D341Med (cell line): ENCODE measurements at regions not wholly inside any gene's neighbourhood (a gene's known extent, or its start where the extent isn't known, plus 50 kb on each side); places are given as distances from the start of the nearest gene placed in this dataset.
"Not testable (repeated sequence)": the region's sequence is repeated elsewhere in the genome, so short reads cannot be mapped to it uniquely, and the experiment has no call there.

Experiments
- DNase-seq: peaks from one replicate; pipeline ENCODE4 v3.0.0; 2012; ENCODE audit warnings: low spot score

DNA sequence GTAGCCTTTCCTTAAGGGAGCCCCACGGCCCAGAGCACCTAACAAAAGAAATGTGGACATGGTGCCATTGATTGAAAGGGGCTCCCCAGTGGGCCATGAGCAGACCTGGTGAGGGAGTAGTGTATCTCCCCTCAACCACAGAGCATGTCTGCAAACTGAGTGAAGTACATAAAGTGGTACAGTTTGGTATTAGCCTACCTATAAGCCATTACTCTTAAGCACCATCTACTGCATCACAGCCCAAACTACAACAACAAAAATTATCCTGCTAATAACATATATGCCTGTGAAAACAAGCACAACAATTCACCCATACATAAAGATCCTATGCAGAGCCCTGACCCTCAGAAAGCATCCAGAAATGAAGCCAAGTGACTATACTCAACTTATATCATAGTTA is 407.8 kb downstream of the PTPRC start:
- peak; percentile 20 for DNase-seq

DNA sequence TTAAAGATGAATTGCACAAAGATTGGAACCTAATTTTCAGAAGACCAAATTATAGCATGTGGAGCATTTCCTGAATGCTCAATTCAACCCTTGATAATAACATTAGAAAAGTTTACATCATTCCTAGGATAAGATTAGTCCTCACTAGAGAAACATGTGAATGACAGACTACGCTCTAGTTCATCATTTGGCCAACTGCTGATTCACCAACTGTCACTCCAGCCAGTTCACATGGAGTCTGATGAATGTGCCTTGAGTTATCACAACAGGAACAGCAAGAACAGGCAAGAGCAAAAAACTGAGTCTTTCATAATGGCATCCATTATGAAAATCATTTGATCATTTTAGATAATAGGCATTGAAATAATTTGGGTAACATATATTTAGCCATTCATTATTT is 415.9 kb downstream of the PTPRC start:
- DNase-seq: no peak

GRCh38 chr1:199057322-199057721 is 418.5 kb downstream of the PTPRC start:
- no peak for DNase-seq

GRCh38 chr1:199058281-199058680 is 419.4 kb downstream of the PTPRC start:
- DNase-seq: no peak

DNA sequence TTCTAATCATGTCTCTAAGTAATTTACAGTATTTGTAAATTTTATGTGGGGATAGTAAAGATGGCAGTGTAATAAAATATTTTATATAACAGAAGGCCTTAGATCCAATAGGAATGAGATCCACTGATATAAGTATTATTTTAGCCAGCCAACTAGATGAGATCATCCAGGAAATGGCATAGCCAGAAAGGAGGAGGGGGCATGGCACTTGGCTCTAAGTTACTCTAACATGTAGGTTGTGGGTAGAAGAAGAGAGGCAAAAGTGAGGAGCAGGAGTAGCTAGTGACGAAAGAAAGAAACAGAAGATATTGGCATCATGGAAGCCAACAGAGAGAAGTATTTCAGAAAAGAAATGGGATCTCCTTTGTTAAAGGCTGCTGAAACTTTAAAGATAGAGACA is 426.1 kb downstream of the PTPRC start:
- no peak for DNase-seq

- DNase-seq: no peak
Observed at GRCh38 chr1:199067483-199067882, 428.6 kb downstream of the PTPRC start.

GRCh38 chr1:199071080-199071479 is 432.2 kb downstream of the PTPRC start:
- no peak for DNase-seq

- DNase-seq: no peak
Observed at GRCh38 chr1:199073166-199073565, 434.3 kb downstream of the PTPRC start.

- no peak for DNase-seq
Observed at GRCh38 chr1:199075792-199076191, 437.0 kb downstream of the PTPRC start.

- DNase-seq: no peak
Observed at GRCh38 chr1:199079994-199080393, 441.2 kb downstream of the PTPRC start.

DNA sequence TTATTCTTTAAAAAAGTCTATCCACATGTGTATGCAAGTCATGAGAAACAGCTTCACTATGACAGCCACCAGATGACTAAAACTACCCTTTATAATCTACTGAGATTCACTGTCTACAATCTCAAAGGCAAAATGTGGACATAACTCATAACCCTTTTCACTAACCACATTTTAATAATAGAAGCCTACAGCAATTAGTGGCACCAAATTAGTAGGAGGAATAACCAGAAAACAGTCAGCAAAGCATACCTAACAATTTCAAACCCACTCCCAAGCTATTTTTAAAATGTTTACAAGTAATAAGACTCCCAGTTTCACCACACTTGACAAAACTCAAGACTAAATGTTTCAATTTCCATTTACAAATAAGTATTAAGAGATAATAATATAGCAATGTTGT is 442.9 kb downstream of the PTPRC start:
- no peak for DNase-seq

DNA sequence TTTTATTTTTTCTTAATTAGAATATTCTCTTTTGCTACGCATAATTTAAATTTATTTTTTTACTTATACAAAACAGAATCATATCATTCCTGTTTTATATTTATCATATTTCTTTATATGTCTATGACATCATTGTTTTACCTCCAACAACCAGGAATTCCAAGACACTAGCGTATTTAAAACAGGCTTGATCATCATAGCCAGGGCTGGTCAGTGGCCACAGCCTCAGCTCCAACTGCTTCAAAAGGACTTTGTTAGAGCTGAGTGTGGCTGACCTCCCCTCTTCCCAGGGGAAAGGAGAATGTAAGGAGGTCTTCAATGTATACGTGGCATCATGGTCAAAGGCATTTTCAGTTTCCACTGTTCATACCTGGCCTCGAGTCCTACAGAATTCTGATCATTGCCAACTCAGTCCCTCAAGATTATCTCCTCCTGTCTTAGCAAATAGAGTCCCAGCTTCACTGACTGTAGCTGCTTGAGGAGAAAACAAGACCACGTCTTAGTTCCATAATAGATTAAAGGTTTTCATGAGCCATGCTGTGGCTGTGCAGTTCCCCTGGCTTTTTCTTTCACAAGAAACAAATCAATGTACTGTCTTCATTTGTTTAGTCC is 444.0 kb downstream of the PTPRC start:
- DNase-seq: no peak

DNA sequence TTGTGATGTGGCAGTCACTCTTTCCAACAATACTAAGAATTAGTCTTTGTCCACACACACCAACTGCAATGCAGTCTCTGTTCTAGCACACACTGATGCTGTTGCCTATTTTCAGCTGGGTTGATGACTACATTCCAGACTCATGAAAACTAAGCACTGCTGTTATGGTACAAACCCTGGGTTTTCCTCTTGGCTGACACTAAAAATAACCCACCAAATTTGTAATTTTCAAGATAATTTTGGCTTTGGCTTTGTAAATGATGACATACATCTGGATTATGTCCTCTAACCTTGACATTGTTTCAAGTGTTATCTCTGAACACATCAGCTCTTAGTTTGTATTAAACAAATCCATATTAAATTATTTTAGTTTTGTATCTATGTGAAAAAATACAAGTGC is 444.8 kb downstream of the PTPRC start:
- DNase-seq: no peak

DNA sequence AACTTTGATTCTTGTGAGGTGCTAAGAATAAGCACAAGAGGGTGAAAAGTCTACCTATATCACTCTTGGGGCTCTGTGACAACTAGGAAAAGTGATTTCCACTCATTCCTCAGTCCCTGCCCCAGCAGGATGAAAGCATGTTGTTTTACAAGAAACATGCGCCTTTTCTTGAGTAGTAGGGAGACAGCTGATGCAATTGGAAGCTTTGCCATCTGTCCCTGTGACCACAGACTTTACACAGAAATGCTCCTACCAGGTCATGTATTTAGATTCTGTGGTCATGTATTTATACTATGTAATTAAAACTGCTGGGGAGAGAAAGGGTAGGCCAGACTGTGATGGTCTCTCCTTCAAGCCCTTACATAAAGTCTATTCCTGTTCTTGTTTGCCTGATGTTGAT is 445.5 kb downstream of the PTPRC start:
- DNase-seq: no peak

GRCh38 chr1:199085903-199086302 is 447.1 kb downstream of the PTPRC start:
- no peak for DNase-seq

- DNase-seq: no peak
Observed at GRCh38 chr1:199087144-199087543, 448.3 kb downstream of the PTPRC start.

DNA sequence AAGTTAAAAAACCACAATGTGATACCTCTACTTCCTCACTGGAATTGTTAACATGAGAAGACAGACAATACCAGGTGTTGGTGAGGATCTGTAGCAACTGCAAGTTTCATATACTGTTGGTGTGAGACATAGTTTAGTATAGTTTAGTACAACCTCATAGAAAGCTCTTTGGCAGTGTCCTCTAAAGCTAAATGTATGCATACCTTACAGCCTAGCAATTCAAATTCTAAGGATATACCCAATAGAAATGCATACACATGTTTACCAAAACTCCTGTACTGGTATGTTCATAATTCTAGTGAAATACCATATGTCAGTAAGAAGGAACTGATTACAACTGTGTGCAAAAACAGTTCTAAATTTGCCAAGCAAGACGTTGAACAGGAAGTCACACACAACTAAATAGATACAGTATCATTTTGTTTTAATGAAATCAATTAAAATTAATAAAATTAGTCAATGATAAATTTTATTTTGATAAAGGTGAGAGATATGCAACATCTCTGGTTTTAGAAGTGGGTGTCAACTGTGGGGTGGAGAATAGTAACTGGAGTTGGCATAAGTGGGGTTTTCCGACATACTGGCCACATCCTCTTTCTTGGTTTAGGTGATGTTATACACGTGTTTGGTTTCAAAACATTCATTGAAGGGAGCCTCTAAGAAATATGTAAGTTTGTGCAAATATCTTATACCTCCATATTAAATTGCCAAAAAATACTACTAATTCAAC is 450.7 kb downstream of the PTPRC start:
- no peak for DNase-seq

- DNase-seq: not testable (repeated sequence)
Observed at GRCh38 chr1:199095628-199096027, 456.8 kb downstream of the PTPRC start.

DNA sequence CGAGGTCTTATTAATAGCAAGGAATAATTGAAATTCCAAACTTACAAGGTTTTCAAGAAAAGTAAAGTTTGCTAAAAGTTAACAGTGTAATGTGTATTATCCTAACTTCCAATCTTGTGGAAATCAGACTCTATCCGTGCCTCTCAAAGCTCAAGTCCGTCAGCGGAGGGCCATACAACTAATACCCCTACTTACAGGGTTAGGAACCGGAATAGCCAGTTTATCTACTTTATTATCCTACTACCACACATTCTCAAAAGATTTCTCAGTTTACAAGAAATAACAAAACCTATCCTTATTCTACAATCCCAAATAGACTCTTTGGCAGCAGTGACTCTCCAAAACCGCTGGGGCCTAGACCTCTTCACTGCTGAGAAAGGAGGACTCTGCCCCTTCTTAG is 457.8 kb downstream of the PTPRC start:
- DNase-seq: no peak

DNA sequence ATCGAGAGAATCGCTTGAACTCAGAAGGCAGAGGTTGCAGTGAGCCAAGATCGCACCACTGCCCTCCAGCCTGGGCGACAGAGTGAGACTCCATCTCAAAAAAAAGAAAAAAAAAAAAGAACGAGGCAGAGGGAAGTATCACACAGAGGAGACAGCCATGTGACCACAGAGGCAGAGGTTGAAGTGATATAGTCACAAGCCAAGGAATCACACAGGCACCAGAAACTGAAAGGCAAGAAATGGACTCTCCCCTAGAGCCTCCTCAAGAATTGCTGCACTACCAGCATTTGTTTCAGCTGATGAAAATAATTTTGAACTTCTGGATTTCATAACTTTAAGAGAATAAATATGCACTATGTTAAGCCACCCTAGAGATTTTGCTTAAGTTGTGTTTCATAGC is 459.6 kb downstream of the PTPRC start:
- no peak for DNase-seq

- DNase-seq: no peak
Observed at GRCh38 chr1:199101139-199101538, 462.3 kb downstream of the PTPRC start.

- DNase-seq: no peak
Observed at GRCh38 chr1:199101635-199102034, 462.8 kb downstream of the PTPRC start.

DNA sequence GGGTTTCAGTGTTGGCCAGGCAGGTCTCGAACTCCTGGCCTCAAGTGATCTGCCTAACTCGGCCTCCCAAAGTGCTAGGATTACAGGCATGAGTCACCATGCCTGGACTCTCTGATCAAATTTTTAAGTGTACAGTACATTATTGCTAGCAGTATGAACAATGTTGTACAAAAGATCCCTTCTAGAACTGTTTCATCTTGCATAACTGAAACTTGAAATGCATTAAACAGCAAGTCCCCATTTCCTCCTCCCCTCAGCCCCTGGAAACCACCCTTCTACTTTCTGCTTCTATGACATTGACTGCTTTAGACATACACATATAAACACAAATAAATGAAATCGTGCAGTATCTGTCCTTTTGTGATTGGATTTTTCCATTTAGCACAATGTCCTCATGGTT is 463.4 kb downstream of the PTPRC start:
- no peak for DNase-seq

DNA sequence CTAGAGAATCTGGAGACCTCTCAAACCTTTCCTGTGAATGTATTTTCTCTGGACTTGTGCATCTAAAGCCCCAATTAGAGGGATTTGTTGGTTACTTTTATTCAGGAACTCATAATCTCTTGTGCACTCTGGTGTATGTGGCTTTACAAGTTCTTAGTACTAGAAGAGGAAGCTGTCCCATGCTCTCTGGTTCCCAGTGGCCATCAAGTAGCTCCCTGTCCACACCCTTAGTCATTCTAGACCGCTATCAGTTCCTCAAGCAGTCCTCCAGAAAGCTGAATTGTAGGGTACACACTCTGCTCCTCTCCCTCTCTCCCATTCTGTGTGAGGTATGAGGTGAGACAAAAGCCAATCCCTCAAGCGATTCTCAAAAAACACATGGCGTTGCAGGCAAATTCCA is 470.3 kb downstream of the PTPRC start:
- no peak for DNase-seq
